ENCODE measurements at regions not wholly inside any gene's neighbourhood (a gene's known extent, or its start where the extent isn't known, plus 50 kb on each side); places are given as distances from the start of the nearest gene placed in this dataset.

- H3K36me3 ChIP-seq, result no peaks in the 10 kb centered on the region
- no peak overlapping the region for H3K27ac ChIP-seq
- no peaks in the 10 kb centered on the region for H3K4me1 ChIP-seq
- H3K9me3 ChIP-seq, result no peaks in the 10 kb centered on the region
- no peak for TF ChIP-seq POLR2A (IDR thresholded peaks at IDR 0.05)
- no peak for TF ChIP-seq POLR2AphosphoS5 (IDR thresholded peaks at IDR 0.05)
- no peak for TF ChIP-seq CTCF (IDR thresholded peaks at IDR 0.05)
- no peak overlapping the region for H3K4me3 ChIP-seq
- H3K27me3 ChIP-seq, result no peaks in the 10 kb centered on the region
- intact Hi-C loops (cut with DNase I; ENCODE audit: low total_unique reads), result no loop called here
- no peak for DNase-seq (ENCODE audit: low spot score in 2 of 2)
Observed at GRCh38 chr3:76463501-76463900, 576.4 kb upstream of the ROBO2 start.

GRCh38 chr3:76470285-76470684, 569.6 kb upstream of the ROBO2 start:
- TF ChIP-seq POLR2AphosphoS5 (IDR thresholded peaks at IDR 0.05) (no peak), POLR2A (IDR thresholded peaks at IDR 0.05) (no peak), CTCF (IDR thresholded peaks at IDR 0.05) (no peak)
- Histone ChIP-seq H3K36me3 (no peaks in the 10 kb centered on the region), H3K4me1 (no peaks in the 10 kb centered on the region), H3K27me3 (no peaks in the 10 kb centered on the region), H3K27ac (no peak overlapping the region), H3K4me3 (no peak overlapping the region), H3K9me3 (no peaks in the 10 kb centered on the region)
- DNase-seq (ENCODE audit: low spot score in 2 of 2), result no peak
- intact Hi-C loops (cut with DNase I; ENCODE audit: low total_unique reads), result no loop called here

DNA sequence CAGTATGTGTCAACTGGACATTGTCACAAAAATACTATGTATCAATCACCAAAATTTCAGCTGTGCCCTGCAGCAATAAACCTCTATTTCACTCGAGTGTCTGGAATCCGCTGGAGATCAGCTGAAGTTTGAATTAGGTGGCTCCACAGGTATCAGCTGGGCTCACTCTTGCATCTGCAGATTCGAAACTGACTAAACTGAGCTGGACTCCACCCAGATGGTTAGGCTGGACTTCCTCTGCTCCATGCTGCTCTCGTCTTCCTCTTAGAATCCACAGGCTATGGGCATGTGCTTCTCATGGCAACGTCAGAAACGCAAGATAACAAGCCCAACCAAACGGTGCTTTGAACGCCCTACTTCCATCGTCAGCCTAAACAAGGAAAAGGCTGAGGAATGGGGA, 565.3 kb upstream of the ROBO2 start:
- DNase-seq (ENCODE audit: low spot score in 2 of 2), result no peak
- intact Hi-C loops (cut with DNase I; ENCODE audit: low total_unique reads), result loop anchor here (5.0 kb wide), 1 partner anchor 172 kb away; no protein-coding TSS in a partner anchor
- Histone ChIP-seq H3K36me3 (no peaks in the 10 kb centered on the region), H3K4me1 (no peaks in the 10 kb centered on the region), H3K27me3 (no peaks in the 10 kb centered on the region), H3K27ac (no peak overlapping the region), H3K4me3 (no peak overlapping the region), H3K9me3 (no peaks in the 10 kb centered on the region)
- TF ChIP-seq POLR2A (IDR thresholded peaks at IDR 0.05) (no peak), CTCF (IDR thresholded peaks at IDR 0.05) (no peak), POLR2AphosphoS5 (IDR thresholded peaks at IDR 0.05) (no peak)

GRCh38 chr3:76479161-76479650, 560.7 kb upstream of the ROBO2 start:
- Histone ChIP-seq H3K4me1 (no peaks in the 10 kb centered on the region), H3K9me3 (no peaks in the 10 kb centered on the region), H3K4me3 (no peak overlapping the region), H3K27ac (no peak overlapping the region), H3K27me3 (no peaks in the 10 kb centered on the region), H3K36me3 (no peaks in the 10 kb centered on the region)
- no peak for TF ChIP-seq CTCF (IDR thresholded peaks at IDR 0.05)
- no peak for TF ChIP-seq POLR2AphosphoS5 (IDR thresholded peaks at IDR 0.05)
- TF ChIP-seq POLR2A (IDR thresholded peaks at IDR 0.05), result no peak
- intact Hi-C loops (cut with DNase I; ENCODE audit: low total_unique reads), result loop anchor here (5.0 kb wide), 1 partner anchor 177 kb away; no protein-coding TSS in a partner anchor
- DNase-seq (ENCODE audit: low spot score in 2 of 2), result no peak

DNA sequence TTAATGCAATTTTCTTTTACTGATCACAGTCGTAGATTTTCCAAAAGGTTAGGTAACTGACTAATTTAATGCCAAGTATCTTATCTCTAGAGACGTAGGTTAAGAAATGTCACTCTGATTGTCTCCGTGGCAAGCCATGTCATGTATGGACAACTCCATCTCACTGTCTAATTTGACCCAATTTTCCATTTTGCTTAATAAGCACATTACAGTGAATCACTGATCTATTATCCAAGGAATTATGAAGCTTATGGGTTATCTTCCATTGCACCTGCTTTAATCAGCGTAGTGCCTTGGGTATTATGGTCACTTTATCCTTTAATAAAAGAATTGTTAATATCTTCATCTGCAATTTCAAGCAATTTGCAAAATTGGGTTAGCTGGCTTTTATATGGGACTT, 557.4 kb upstream of the ROBO2 start:
- no peak overlapping the region for H3K27ac ChIP-seq
- H3K36me3 ChIP-seq, result no peaks in the 10 kb centered on the region
- no peaks in the 10 kb centered on the region for H3K4me1 ChIP-seq
- no peak for DNase-seq (ENCODE audit: low spot score in 2 of 2)
- TF ChIP-seq POLR2A (IDR thresholded peaks at IDR 0.05), result no peak
- no peak for TF ChIP-seq POLR2AphosphoS5 (IDR thresholded peaks at IDR 0.05)
- no peak for TF ChIP-seq CTCF (IDR thresholded peaks at IDR 0.05)
- intact Hi-C loops (cut with DNase I; ENCODE audit: low total_unique reads), result no loop called here
- H3K27me3 ChIP-seq, result no peaks in the 10 kb centered on the region
- no peaks in the 10 kb centered on the region for H3K9me3 ChIP-seq
- H3K4me3 ChIP-seq, result no peak overlapping the region

All from breast epithelium (tissue), 4 donors.